HepG2 (cell line): ENCODE measurements at regions not wholly inside any gene's neighbourhood (a gene's known extent, or its start where the extent isn't known, plus 50 kb on each side); places are given as distances from the start of the nearest gene placed in this dataset.

Experiments used
- MAF1 ChIP-seq: sonication (generic); formaldehyde crosslinking; IDR thresholded peaks from 2 replicates; pipeline ENCODE4 v1.5.0; 2020; ENCODE audit warnings: missing genetic modification reagents, borderline replicate concordance
- TF ChIP-seq, protein P1 (sequence below): sonication (generic); formaldehyde crosslinking; IDR thresholded peaks from 2 replicates; pipeline ENCODE4 v1.4.0; 2020; ENCODE audit warnings: missing genetic modification reagents, low read depth, mild to moderate bottlenecking, borderline replicate concordance
- TF ChIP-seq, protein P2 (sequence below), 2 experiments: fragments of 450-650 bp in 1 of 2; sonication (generic) in 1 of 2; formaldehyde crosslinking in 1 of 2; IDR thresholded peaks; 2 replicates each; pipeline versions ENCODE4 v1.6.1 to v1.8.0; 2016 to 2022; ENCODE audit warnings: antibody characterized with exemption in 1 of 2, mild to moderate bottlenecking in 1 of 2, missing genetic modification reagents in 1 of 2

DNA sequence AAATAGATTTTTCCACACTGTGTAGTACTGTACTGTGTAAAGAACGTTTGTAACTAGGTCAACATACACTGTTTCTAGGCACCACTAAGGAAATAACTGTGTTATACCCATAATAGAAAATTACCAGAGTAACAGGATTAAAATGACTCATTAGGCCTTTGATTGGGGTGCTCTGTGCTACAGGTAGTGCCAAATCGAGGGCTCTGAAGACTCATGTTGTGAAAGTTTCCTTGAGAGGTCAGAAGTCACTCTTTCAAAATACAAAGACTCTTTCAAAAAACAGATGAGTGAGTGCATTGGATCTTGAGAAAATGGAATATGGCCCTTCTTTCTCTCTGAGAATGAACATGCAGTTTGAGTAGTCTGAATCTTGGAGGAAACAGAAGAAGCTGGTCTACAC, 143.0 kb downstream of the MRPL39 start (continued):
- TF ChIP-seq, protein P1, sequence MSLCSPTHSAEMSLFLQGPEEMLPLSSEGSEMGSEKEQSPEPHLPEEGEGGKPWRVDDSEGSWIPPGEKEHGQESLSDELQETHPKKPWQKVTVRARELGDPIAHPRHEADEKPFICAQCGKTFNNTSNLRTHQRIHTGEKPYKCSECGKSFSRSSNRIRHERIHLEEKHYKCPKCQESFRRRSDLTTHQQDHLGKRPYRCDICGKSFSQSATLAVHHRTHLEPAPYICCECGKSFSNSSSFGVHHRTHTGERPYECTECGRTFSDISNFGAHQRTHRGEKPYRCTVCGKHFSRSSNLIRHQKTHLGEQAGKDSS (CRISPR knock-in tag): no peak
- TF ChIP-seq MAF1 (CRISPR knock-in tag): no peak
- TF ChIP-seq, protein P2, sequence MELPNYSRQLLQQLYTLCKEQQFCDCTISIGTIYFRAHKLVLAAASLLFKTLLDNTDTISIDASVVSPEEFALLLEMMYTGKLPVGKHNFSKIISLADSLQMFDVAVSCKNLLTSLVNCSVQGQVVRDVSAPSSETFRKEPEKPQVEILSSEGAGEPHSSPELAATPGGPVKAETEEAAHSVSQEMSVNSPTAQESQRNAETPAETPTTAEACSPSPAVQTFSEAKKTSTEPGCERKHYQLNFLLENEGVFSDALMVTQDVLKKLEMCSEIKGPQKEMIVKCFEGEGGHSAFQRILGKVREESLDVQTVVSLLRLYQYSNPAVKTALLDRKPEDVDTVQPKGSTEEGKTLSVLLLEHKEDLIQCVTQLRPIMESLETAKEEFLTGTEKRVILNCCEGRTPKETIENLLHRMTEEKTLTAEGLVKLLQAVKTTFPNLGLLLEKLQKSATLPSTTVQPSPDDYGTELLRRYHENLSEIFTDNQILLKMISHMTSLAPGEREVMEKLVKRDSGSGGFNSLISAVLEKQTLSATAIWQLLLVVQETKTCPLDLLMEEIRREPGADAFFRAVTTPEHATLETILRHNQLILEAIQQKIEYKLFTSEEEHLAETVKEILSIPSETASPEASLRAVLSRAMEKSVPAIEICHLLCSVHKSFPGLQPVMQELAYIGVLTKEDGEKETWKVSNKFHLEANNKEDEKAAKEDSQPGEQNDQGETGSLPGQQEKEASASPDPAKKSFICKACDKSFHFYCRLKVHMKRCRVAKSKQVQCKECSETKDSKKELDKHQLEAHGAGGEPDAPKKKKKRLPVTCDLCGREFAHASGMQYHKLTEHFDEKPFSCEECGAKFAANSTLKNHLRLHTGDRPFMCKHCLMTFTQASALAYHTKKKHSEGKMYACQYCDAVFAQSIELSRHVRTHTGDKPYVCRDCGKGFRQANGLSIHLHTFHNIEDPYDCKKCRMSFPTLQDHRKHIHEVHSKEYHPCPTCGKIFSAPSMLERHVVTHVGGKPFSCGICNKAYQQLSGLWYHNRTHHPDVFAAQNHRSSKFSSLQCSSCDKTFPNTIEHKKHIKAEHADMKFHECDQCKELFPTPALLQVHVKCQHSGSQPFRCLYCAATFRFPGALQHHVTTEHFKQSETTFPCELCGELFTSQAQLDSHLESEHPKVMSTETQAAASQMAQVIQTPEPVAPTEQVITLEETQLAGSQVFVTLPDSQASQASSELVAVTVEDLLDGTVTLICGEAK (IDR thresholded peaks at IDR 0.05): no peak
- TF ChIP-seq, protein P2 (CRISPR knock-in tag; IDR thresholded peaks at IDR 0.05): no peak
